G401 (cell line): ENCODE measurements at regions not wholly inside any gene's neighbourhood (a gene's known extent, or its start where the extent isn't known, plus 50 kb on each side); places are given as distances from the start of the nearest gene placed in this dataset.

Experiments used
- DNase-seq: peaks from one replicate; pipeline ENCODE4 v3.0.0-alpha.2; 2015; ENCODE audit warnings: low spot score
- in situ Hi-C: cut with HindIII; loops from 2 replicates; pipeline ENCODE4 v1.10.0; 2016; ENCODE audit warnings: low sequenced_read_pairs, mixed read lengths

- in situ Hi-C loops: no loop called here
Observed at GRCh38 chr3:150090877-150091276, 120.2 kb upstream of the PFN2 start.

GRCh38 chr3:150090006-150090405 is 119.3 kb upstream of the PFN2 start:
- in situ Hi-C loops: no loop called here
- DNase-seq: no peak

More at GRCh38 chr3:150090877-150091276, 120.2 kb upstream of the PFN2 start:
- no peak for DNase-seq

GRCh38 chr3:150084128-150084527 is 113.4 kb upstream of the PFN2 start:
- in situ Hi-C loops: no loop called here
- DNase-seq: no peak

- no peak for DNase-seq
- in situ Hi-C loops: no loop called here
Observed at GRCh38 chr3:150083655-150084042, 113.0 kb upstream of the PFN2 start.

GRCh38 chr3:150082898-150083654 is 112.4 kb upstream of the PFN2 start:
- DNase-seq: no peak
- in situ Hi-C loops: no loop called here

GRCh38 chr3:150081084-150081483 is 110.4 kb upstream of the PFN2 start:
- in situ Hi-C loops: no loop called here
- DNase-seq: no peak

GRCh38 chr3:150080058-150080730 is 109.5 kb upstream of the PFN2 start:
- in situ Hi-C loops: no loop called here
- DNase-seq: no peak

- no peak for DNase-seq
- in situ Hi-C loops: no loop called here
Observed at GRCh38 chr3:150079029-150079739, 108.5 kb upstream of the PFN2 start.

GRCh38 chr3:150077581-150078247 is 107.0 kb upstream of the PFN2 start:
- in situ Hi-C loops: no loop called here
- DNase-seq: no peak

- in situ Hi-C loops: no loop called here
- DNase-seq: no peak
Observed at GRCh38 chr3:150077107-150077506, 106.4 kb upstream of the PFN2 start.

- no peak for DNase-seq
- in situ Hi-C loops: no loop called here
Observed at GRCh38 chr3:150076443-150076842, 105.7 kb upstream of the PFN2 start.

GRCh38 chr3:150075417-150075865 is 104.7 kb upstream of the PFN2 start:
- DNase-seq: no peak
- in situ Hi-C loops: no loop called here

- DNase-seq: no peak
- in situ Hi-C loops: no loop called here
Observed at GRCh38 chr3:150074697-150075416, 104.2 kb upstream of the PFN2 start.

- no peak for DNase-seq
- in situ Hi-C loops: no loop called here
Observed at GRCh38 chr3:150074277-150074676, 103.6 kb upstream of the PFN2 start.

- no peak for DNase-seq
- in situ Hi-C loops: no loop called here
Observed at GRCh38 chr3:150073513-150073912, 102.8 kb upstream of the PFN2 start.

GRCh38 chr3:150073031-150073430 is 102.3 kb upstream of the PFN2 start:
- DNase-seq: no peak
- in situ Hi-C loops: no loop called here

GRCh38 chr3:150072576-150072975 is 101.9 kb upstream of the PFN2 start:
- in situ Hi-C loops: no loop called here
- no peak for DNase-seq

GRCh38 chr3:150070271-150070670 is 99.6 kb upstream of the PFN2 start:
- in situ Hi-C loops: no loop called here
- no peak for DNase-seq

- no peak for DNase-seq
- in situ Hi-C loops: no loop called here
Observed at GRCh38 chr3:150069633-150070032, 98.9 kb upstream of the PFN2 start.
